ENCODE measurements at regions not wholly inside any gene's neighbourhood (a gene's known extent, or its start where the extent isn't known, plus 50 kb on each side); places are given as distances from the start of the nearest gene placed in this dataset.

GRCh38 chr4:133059117-133059516 lies 90.0 kb upstream of the PCDH10 start:
- Histone ChIP-seq H3K27me3 (replicated peaks; ENCODE audit: insufficient read depth) (no peaks in the 10 kb centered on the region), H3K36me3 (no peaks in the 10 kb centered on the region), H3K27ac (no peak overlapping the region), H3K9me3 (no peaks in the 10 kb centered on the region), H3K4me3 (no peak overlapping the region), H3K4me1 (replicated peaks) (no peaks in the 10 kb centered on the region)
- TF ChIP-seq, protein P1, sequence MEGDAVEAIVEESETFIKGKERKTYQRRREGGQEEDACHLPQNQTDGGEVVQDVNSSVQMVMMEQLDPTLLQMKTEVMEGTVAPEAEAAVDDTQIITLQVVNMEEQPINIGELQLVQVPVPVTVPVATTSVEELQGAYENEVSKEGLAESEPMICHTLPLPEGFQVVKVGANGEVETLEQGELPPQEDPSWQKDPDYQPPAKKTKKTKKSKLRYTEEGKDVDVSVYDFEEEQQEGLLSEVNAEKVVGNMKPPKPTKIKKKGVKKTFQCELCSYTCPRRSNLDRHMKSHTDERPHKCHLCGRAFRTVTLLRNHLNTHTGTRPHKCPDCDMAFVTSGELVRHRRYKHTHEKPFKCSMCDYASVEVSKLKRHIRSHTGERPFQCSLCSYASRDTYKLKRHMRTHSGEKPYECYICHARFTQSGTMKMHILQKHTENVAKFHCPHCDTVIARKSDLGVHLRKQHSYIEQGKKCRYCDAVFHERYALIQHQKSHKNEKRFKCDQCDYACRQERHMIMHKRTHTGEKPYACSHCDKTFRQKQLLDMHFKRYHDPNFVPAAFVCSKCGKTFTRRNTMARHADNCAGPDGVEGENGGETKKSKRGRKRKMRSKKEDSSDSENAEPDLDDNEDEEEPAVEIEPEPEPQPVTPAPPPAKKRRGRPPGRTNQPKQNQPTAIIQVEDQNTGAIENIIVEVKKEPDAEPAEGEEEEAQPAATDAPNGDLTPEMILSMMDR (IDR thresholded peaks at IDR 0.05) = no peak
- TF ChIP-seq POLR2A (IDR thresholded peaks at IDR 0.05) (no peak), POLR2AphosphoS5 (IDR thresholded peaks at IDR 0.05) (no peak)
- no peak for DNase-seq (ENCODE audit: low spot score)
- intact Hi-C loops (cut with DNase I) = no loop called here
- WGBS = 75% methylated on average over 7 of the region's 7 CpGs

GRCh38 chr4:133062851-133063250 lies 86.2 kb upstream of the PCDH10 start:
- TF ChIP-seq POLR2AphosphoS5 (IDR thresholded peaks at IDR 0.05) = no peak
- intact Hi-C loops (cut with DNase I) = no loop called here
- Histone ChIP-seq H3K36me3 (no peaks in the 10 kb centered on the region), H3K27me3 (replicated peaks; ENCODE audit: insufficient read depth) (no peaks in the 10 kb centered on the region), H3K4me1 (replicated peaks) (no peaks in the 10 kb centered on the region), H3K4me3 (no peak overlapping the region), H3K27ac (no peak overlapping the region), H3K9me3 (no peaks in the 10 kb centered on the region)
- no peak for DNase-seq (ENCODE audit: low spot score)
- WGBS = 85% methylated on average over 1 of the region's 1 CpG

GRCh38 chr4:133068083-133068482 lies 81.0 kb upstream of the PCDH10 start:
- Histone ChIP-seq H3K27me3 (replicated peaks; ENCODE audit: insufficient read depth) (no peaks in the 10 kb centered on the region), H3K4me3 (no peak overlapping the region), H3K9me3 (no peaks in the 10 kb centered on the region), H3K36me3 (no peaks in the 10 kb centered on the region), H3K4me1 (replicated peaks) (no peaks in the 10 kb centered on the region), H3K27ac (no peak overlapping the region)
- intact Hi-C loops (cut with DNase I) = no loop called here
- 66% methylated on average over 2 of the region's 2 CpGs for WGBS
- no peak for TF ChIP-seq POLR2AphosphoS5 (IDR thresholded peaks at IDR 0.05)
- TF ChIP-seq POLR2A (IDR thresholded peaks at IDR 0.05) = no peak
- TF ChIP-seq, protein P1 (IDR thresholded peaks at IDR 0.05) = no peak
- DNase-seq (ENCODE audit: low spot score) = no peak

GRCh38 chr4:133081246-133081645 lies 67.8 kb upstream of the PCDH10 start:
- no peaks in the 10 kb centered on the region for H3K27me3 ChIP-seq (replicated peaks; ENCODE audit: insufficient read depth)
- DNase-seq (ENCODE audit: low spot score) = no peak
- WGBS = 63% methylated on average over 2 of the region's 2 CpGs
- TF ChIP-seq POLR2AphosphoS5 (IDR thresholded peaks at IDR 0.05) (no peak), POLR2A (IDR thresholded peaks at IDR 0.05) (no peak)
- TF ChIP-seq, protein P1 (IDR thresholded peaks at IDR 0.05) = no peak
- H3K27ac ChIP-seq = no peak overlapping the region
- no peaks in the 10 kb centered on the region for H3K36me3 ChIP-seq
- no peaks in the 10 kb centered on the region for H3K4me1 ChIP-seq (replicated peaks)
- intact Hi-C loops (cut with DNase I) = no loop called here
- no peak overlapping the region for H3K4me3 ChIP-seq
- no peaks in the 10 kb centered on the region for H3K9me3 ChIP-seq

DNA sequence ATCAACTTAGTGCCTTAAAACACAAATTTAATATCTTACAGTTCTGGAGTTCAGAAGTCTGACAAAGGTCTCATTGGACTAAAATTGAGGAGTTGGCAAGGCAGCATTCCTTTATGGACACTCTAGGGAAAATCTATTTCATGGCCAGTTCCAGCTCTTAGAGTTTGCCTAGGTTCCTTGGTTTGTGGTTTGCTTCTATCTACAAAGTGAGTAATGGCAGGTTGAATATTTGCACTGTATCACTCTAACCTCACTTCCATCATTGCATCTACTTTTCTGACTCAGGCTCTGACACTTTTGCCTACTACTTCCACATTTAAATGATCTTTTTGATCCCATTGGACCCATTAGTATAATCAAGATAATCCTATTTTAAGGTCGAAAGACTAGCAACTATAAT lies 64.7 kb upstream of the PCDH10 start:
- no peaks in the 10 kb centered on the region for H3K9me3 ChIP-seq
- H3K4me1 ChIP-seq (replicated peaks) = no peaks in the 10 kb centered on the region
- H3K4me3 ChIP-seq = no peak overlapping the region
- no peak overlapping the region for H3K27ac ChIP-seq
- intact Hi-C loops (cut with DNase I) = no loop called here
- DNase-seq (ENCODE audit: low spot score) = no peak
- no peaks in the 10 kb centered on the region for H3K36me3 ChIP-seq
- no peak for TF ChIP-seq POLR2AphosphoS5 (IDR thresholded peaks at IDR 0.05)
- TF ChIP-seq, protein P1 (IDR thresholded peaks at IDR 0.05) = no peak
- TF ChIP-seq POLR2A (IDR thresholded peaks at IDR 0.05) = no peak
- WGBS = 83% methylated on average over 1 of the region's 1 CpG
- no peaks in the 10 kb centered on the region for H3K27me3 ChIP-seq (replicated peaks; ENCODE audit: insufficient read depth)

Data from prostate gland (tissue), 2 donors.